GM12875 (cell line): ENCODE measurements at regions not wholly inside any gene's neighbourhood (a gene's known extent, or its start where the extent isn't known, plus 50 kb on each side); places are given as distances from the start of the nearest gene placed in this dataset.

ENCODE experiments used
- H3K4me3 ChIP-seq: one replicate; pipeline ENCODE4 v1.5.1; 2011; ENCODE audit warnings: low read depth, low read length, control low read depth
- TF ChIP-seq, protein P1 (sequence below): IDR thresholded peaks from 2 replicates; pipeline ENCODE4 v1.5.1; 2011; ENCODE audit warnings: low read depth, mild to moderate bottlenecking, control low read depth, inconsistent platforms, low read length, moderate library complexity, borderline replicate concordance; ENCODE audit not compliant: insufficient read depth

DNA sequence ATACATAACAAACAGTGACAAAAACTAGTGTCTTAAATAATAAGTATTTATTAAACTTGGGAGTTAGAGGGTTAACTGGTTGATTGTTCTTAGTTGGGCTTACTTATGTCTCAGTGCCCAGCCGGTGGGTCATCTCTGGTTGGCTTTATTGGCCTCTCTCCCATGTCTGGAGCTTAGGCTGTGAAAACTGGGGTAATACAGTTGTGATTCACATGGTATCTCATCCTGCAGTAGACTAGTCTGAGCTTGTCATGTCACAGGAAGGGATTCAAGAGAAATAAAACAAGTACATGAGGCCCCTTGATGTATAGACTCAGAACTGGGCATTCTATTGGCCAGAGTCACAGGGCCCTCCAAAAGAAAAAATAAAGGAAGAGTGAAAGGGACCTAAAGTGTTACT lies 466.4 kb upstream of the SMC2 start:
- TF ChIP-seq, protein P1, sequence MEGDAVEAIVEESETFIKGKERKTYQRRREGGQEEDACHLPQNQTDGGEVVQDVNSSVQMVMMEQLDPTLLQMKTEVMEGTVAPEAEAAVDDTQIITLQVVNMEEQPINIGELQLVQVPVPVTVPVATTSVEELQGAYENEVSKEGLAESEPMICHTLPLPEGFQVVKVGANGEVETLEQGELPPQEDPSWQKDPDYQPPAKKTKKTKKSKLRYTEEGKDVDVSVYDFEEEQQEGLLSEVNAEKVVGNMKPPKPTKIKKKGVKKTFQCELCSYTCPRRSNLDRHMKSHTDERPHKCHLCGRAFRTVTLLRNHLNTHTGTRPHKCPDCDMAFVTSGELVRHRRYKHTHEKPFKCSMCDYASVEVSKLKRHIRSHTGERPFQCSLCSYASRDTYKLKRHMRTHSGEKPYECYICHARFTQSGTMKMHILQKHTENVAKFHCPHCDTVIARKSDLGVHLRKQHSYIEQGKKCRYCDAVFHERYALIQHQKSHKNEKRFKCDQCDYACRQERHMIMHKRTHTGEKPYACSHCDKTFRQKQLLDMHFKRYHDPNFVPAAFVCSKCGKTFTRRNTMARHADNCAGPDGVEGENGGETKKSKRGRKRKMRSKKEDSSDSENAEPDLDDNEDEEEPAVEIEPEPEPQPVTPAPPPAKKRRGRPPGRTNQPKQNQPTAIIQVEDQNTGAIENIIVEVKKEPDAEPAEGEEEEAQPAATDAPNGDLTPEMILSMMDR, result no peak

DNA sequence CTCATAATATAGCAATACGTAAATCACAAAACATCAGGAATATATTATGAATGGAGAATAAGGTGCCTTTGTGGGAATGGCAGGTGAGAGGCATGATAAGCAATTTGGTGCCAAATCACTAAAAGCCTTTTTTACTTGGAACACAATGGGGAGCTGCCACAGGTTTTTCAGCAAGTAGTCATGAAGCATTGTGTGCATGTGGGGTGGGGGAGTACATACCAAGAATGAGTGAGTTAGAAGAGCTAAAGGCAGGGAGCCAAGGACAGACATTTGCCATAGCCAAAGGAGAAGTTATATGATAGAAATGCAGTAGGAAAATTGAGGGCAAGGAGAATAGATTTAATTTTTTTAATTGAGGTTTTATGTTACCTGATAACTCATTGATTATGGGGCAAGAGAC lies 445.0 kb upstream of the SMC2 start:
- H3K4me3 ChIP-seq, result no peak overlapping the region
- TF ChIP-seq, protein P1, result no peak

More for the DNA sequence above, 466.4 kb upstream of the SMC2 start:
- no peak overlapping the region for H3K4me3 ChIP-seq

- no peak overlapping the region for H3K4me3 ChIP-seq
- TF ChIP-seq, protein P1, result no peak
These were observed 436.0 kb upstream of the SMC2 start for GRCh38 chr9:103658156-103658555.

GRCh38 chr9:103660830-103661229 lies 433.3 kb upstream of the SMC2 start:
- TF ChIP-seq, protein P1, result no peak

DNA sequence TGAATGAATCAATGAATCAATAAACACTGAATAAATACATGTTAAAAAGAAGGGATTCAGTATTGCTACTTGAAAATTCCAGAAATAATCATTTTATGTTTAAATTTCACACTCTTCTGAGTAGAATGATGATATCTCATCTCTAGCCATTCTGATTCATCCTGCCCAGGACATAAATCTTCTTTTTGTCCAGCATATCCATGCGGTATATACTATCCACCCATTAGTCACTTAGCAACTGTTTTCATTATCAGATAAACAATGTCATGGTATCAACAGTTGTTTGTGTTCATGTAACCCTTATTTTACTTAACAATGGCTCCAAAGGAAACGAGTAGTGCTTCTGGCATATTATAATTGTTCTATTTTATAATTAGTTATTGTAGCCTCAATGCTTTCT lies 432.4 kb upstream of the SMC2 start:
- no peak overlapping the region for H3K4me3 ChIP-seq
- TF ChIP-seq, protein P1, result no peak

More at GRCh38 chr9:103660830-103661229, 433.3 kb upstream of the SMC2 start:
- no peak overlapping the region for H3K4me3 ChIP-seq

- TF ChIP-seq, protein P1, result no peak
- H3K4me3 ChIP-seq, result no peak overlapping the region
These were observed 424.8 kb upstream of the SMC2 start for GRCh38 chr9:103669296-103669695.

DNA sequence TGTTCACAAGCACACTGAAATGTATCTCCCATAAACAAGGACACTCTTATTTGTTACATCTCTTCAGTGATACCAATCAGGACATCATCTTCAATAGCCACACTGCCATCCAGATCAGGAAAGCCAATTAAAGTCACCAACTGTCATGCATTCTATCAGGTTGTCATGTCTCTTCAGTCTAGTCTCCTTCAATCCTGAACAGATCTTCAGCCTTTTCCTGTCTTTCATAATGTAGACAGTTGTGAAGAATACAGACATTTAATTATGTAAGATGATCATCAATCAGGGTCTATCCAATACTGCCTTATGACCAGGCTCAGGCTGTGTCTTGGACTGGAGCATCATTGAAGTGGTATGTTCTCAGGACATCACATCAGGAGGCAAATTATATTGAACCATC lies 419.8 kb upstream of the SMC2 start:
- TF ChIP-seq, protein P1, result no peak
- no peak overlapping the region for H3K4me3 ChIP-seq
